Endothelial cell of hepatic sinusoid (primary cell): ENCODE measurements at regions not wholly inside any gene's neighbourhood (a gene's known extent, or its start where the extent isn't known, plus 50 kb on each side); places are given as distances from the start of the nearest gene placed in this dataset.
"Not testable (repeated sequence)": the region's sequence is repeated elsewhere in the genome, so short reads cannot be mapped to it uniquely, and the experiment has no call there.

Experiments
- in situ Hi-C: cut with HindIII; loops from 2 replicates; pipeline ENCODE4 v1.10.0; 2017; ENCODE audit warnings: low sequenced_read_pairs

DNA sequence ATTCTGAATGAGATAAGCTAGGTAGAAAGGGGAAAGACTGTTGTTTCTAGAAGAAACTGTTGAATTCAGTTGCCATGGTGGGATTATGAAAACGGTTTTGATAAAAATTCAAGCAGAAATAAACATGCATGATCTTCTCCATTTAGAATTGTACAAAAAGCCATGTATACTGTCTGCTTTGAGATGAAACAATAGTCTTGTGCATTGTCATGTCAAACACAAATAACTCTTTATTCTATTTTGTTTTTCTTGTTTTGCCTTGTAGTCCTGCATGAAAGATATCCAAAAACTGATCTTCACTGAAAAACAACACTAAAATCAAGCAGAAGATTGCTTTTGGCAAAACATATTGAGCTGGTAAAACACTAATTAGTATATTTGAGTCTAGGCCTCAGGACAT, 659.9 kb downstream of the LTN1 start:
- in situ Hi-C loops = loop anchor here (25.0 kb wide), 1 partner anchor 1470 kb away; no protein-coding TSS in a partner anchor

DNA sequence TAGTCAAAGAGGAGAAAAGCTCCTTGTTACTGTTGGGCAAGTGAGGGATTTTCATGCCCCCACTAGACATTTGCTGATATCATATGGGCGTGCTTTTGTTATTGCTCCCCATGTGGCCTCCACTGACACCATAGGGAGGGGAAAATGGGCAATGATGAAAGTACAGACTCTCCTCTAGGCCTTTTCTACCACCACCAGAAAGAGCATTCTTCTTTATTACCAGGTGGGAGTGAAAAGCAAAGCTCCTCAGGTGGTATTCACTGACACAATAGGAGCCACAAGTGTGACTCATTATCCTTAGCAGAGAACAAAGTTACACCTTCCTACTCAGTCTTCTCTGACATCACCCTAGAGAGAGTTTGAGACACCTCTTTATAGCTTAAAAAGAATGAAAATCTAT, 667.1 kb downstream of the LTN1 start:
- in situ Hi-C loops = loop anchor here (5.0 to 25.0 kb wide), 2 partner anchors 62 to 1463 kb away; no protein-coding TSS in a partner anchor

DNA sequence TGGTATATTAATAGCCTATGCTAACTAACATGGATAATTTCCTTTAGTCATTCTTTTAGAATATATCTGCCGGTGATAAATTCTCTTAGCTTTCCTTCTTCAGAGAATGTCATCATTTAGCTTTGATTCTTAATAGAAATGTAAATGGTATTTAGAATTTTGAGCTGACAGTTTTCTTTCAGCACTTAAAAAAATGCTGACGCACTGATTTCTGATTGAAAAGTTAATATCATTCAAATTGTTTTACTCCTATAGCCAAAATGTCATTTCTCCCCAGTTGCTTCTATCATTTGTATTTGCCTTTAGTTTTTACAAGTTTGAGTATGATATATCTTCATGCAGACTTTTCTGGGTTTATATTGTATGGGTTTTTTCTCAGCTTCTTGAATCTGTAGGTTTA, 668.0 kb downstream of the LTN1 start:
- in situ Hi-C loops = loop anchor here (5.0 to 25.0 kb wide), 2 partner anchors 63 to 1462 kb away; no protein-coding TSS in a partner anchor

DNA sequence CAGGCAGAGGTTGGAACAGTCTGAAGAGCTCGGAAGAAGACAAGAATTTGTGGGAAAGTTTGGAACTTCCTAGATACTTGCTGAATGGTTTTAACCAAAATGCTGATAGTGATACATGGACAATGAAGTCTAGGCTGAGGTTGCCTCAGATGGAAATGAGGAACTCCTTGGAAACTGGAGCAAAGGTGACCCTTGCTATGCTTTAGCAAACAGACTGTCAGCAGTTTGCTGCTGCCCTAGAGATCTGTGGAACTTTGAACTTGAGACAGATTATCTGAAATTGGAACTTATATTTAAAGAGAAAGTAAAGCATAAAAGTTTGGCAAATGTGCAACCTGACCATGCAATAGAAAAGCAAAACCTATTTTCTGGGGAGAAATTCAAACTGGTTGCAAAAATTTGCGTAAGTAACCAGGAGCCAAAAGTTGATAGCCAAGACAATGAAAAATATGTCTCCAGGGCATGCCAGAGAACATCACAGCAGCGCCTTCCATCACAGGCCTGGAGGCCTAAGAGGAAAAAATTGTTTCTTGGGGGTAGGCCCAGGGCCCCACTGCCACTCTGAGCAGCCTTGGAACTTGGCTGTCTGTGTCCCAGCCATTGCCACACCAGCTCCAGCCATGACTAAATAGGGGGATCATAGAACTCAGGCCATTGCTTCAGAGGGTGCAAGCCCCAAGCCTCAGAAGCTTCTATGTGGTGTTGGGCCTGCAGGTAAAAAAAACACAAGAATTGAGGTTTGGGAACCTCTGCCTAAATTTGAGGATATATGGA, 675.3 kb downstream of the LTN1 start:
- in situ Hi-C loops = no loop called here

DNA sequence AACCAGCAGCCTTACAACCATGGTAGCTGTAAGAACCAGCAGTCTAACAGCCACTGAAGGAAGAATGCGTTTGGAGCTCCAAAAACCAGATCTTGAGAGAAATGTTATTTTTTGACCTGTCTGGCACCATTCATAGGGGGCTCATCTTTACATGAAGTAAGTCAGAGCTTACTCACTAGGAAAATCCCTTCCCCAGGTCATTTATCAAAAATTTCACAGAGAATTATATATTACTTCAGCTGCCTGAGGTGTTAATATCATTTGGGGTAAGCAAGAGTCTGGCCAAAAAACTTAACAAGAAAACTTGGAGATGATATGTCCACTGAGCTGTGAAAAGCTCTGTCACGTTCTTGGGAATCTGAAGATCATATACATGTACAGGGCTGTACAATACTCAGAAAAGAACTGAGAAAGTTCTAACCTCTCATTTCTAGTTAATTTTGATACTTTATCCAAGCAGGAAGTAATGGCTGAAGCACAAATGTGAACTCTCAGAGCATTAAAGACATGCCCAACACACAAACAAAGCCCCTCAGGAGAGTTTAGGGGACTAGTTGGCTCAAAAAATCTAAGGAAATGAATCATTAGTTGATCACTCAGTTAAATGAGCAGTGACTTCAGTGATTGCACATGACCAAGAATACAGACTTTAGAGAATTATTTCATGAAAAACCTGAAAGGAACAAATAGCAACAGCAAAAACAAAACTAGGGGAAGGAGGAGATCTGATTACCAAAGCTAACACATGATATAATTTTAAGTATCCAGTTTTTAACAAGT, 681.1 kb downstream of the LTN1 start:
- in situ Hi-C loops = no loop called here

DNA sequence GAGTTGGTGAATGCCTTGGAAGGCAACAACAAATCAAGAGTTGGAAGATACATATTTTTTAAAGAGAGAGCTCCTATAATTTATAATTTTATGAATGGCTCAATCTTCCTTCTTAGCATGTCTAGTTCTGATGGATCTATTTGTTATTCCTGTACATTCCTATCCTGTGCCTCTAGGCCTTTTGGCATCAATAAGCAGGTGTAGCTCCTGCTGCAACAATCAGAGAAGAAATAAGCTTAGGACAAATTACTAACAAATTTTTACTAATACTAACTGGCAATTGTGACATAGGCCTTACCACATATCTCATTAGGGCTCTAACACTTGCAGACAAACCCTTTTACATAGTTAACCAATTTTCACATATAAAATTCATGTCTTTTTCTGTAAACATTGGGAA, 682.0 kb downstream of the LTN1 start:
- in situ Hi-C loops = no loop called here

DNA sequence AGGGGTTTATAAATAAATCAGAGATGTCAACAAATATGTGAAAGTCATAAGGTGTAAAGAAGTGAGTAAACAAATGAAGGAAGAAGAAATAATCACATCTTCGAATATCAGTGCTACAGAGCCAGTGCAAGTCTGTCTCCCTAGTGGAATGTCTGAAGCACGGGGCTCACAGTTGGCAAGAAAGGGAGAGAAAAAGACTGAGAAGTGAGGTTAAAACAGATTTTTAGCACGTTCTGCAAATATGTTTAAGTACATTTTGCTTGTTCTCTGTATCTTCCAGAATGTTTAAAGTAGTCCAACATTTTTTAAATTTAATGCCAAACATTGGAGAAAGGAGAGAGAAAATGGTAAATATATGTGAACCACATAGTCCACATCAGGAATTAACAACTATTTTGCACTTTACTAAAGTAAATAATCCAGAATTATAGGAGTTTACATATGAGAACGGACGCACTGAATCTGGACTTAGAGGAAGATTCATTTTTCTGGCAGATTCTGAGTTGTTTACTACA, 682.4 kb downstream of the LTN1 start:
- in situ Hi-C loops = no loop called here

DNA sequence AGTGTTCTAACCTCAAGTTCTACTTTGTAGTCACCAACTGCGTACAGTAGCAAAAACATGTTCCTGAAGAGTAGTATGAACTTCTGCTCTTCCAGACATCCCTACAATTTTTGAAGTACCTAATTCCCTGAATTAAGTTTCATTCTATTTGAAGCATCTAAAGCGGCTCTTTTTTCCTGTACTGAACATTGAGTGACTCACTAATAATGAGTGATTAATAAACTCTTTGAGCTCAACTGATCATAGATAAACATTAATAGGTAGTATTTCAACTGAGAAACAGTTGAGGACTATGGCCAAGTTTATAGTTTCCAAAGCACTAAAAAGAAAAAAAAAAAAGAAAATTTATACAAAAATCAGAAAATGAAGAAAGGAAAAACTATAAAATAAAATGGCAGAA, 683.1 kb downstream of the LTN1 start:
- in situ Hi-C loops = no loop called here

DNA sequence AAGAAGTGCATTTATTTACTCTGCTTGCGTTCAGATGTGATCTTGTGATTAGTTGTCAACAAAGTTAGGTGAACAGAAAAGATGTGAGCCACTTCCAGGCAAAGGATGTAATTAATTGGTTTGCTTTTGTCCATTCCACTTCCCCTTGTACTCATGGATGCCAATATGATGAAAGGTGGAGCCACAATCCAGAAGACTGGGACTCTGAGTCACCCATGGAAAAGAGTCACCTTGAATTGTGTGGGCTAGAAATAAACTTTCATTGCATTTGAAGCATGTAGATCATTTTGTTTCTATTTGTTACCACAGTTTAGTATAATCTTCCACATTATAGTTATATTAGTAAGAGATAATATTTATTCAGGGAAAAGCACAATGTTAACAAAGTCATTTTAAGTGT, 684.2 kb downstream of the LTN1 start:
- in situ Hi-C loops = no loop called here

DNA sequence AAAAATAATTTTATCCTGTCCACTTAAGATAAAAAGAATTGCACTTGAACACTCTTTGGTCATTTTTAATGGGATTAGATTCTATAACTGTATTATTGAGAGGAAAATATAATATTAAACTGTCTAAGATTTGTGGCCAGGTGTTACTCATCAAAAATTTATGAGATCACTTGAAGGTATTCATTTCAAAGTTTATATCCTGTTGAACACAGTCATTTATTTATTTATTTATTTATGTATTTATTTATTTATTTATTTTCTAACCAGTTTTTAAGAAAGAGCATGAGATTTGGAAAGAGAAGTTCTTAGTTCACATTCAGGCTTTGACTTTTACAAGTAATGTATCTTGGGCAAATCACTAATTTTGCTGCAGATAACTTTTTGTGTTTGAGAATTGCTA, 692.7 kb downstream of the LTN1 start:
- in situ Hi-C loops = no loop called here

DNA sequence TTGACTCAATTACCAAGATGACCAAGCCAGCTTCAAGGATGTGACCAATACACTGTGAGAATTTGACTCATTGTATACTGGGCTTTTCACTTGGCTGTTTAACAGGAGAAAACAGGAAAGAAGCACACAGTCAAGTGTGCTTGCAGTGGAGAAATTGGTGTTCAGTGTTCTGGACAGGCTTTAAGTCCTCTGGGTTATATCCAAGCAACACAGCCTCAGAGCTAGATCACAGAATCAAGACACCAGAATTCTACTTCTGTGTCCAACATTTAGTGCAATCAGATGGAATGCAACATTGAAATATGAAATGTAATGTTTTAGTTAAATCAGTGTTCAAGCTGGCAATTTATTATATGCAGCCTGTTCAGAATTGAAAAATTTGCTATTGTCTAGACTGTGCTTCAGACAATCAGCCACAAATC, 694.4 kb downstream of the LTN1 start:
- in situ Hi-C loops = no loop called here

DNA sequence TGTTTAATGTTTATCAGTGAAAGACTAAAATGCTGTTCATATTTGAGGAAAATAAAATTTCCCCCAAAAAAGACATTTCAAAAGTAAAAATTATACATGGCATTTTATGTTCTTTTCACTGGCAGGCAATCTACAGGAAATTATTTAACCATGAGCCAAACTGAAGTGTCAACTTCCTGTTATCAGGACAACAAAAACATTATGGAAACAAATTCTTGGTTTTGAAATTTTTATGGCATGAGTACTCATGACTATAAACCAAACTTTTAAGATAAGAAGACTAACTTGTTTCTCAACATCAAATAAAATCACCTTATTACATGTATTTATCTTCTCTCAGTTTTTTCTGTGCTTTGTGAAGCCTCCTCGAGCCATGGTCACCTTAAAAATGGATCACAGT, 698.6 kb downstream of the LTN1 start:
- in situ Hi-C loops = no loop called here

DNA sequence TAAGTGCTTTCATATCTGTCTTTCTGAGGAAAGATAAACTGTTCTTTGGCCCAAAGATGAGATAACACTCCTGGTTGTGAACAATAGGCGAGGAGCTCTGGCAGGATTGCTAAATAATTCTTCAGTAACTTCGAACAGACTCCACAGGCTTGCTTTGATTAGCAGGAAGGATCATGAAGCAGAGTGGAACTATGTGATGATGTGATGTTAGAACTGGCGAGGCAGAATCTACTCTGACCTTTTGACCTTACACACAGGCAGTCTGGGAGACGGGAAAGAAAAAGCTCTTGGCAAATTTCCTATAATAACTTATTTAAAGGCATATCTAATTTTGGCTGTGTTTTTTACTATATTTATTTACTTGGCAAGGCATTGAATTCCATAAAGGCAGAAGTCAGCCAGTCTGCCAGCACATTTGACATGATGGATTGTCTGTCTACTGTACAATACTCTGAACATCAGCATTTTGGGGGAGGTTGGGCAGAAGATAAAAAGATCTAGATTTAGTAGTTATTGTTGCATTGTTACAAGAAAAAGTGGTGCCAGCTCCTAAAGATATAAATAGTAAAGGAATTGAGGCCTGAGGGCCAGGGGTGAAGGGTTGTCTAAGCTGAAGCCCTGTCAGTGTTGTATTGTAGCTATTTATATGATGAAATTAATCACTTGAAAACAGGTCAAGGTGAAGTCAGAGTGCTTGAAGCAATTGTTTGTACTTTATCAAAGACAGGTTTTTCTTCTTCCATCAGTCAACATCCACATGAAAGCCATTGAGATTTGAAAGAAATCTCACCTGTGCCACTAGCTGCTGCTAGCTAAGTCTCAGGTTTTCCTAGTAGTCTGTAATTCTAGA, 708.8 kb downstream of the LTN1 start:
- in situ Hi-C loops = no loop called here

DNA sequence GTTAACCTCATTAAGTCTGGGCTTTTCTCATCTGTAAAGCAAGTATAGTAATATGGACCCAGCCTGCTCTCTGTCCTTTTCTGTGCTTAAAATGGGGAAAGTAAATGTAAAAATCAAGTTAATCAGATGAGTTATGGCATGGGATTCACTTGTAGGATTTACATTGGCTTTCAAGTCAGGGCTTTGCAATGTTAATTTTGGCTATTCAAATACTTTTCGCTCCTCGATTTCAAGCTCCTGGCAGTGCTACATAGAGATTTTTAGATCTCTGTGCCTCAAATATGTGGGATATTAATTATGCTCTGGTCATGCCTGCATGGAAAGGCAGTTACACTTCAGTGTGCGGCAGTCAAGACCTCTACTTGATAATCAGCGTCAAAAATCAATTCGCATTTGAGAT, 709.8 kb downstream of the LTN1 start:
- in situ Hi-C loops = no loop called here

DNA sequence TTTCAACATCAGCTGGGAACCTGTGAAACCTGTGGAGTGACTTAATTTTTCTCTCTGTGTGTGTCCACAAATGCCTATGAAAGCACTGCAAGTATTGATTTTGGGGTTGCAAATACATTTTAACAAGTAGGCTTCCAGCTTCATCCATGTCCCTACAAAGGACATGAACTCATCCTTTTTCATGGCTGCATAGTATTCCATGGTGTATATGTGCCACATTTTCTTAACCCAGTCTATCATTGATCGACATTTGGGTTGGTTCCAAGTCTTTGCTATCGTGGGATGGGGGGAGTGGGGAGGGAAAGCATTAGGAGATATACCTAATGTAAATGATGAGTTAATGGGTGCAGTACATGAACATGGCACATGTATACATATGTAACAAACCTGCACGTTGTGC, 711.3 kb downstream of the LTN1 start:
- in situ Hi-C loops = not testable (repeated sequence)

DNA sequence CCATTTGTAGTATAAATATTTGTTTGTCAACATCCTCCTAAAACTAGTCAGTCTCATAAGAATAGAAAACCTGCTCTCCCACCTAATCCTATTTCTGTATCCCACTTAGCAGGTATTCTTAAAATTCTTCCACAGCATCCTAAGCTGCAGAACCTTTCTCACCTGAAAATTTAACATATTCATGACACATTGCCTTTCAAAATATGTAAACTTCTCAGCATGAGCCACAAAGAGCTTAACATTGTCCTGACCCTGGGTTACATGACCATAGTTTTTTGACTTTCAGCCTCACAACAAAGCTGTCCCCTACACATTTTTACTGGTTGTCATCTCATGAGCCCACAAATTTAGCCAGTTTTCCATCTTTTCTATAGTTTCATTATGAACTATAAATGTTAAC, 712.1 kb downstream of the LTN1 start:
- in situ Hi-C loops = no loop called here

DNA sequence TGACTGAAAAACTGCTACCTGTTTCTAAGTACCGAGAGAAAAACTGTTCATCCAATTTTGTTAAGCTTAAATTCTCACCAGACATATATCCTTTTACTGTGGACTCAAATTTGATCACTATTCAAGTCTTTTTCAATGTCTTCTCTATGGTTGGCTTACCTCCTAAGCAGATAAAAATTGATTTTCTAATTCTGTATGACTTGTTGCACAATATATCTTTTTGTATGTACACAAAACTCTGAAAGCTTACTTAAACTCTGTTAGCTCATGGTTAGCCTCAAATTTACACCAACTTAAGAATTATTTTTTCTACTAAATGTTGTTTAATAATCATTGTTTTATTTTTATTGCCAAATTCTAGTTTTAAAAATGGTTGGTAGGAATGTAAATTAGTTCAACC, 715.4 kb downstream of the LTN1 start:
- in situ Hi-C loops = no loop called here

DNA sequence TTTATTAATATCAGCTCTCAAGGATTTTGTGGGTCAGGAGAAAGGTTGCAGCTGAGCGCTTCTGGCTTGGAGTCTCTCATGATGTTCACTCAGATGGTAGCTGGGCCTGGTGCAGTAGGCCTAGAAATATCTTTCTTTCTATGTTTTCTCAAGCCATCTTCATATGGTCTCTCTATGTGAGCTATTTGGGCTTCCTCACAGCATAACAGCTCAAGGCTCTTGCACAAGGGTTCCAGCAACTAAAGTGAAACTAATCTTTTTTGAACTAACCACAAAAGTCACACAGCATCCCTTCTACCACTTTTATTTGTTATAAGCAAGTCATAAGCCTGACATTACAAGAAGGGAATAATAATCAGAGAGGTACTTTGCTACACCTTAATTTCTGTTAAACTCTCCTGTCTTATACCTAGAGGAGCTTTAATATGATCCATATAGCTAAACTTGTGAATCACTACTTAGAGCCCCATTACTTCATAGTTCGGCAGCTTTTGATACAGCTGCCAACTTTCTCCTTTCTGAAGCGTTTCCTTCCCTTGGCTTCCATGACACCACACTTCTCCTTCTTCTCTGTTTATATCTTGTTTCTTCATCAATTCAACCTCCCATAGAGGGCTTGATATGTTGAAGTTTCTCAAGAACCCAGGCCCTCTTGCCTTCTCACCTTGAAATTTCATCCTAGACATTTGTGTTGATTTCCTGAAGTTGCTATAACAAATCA, 720.2 kb downstream of the LTN1 start:
- in situ Hi-C loops = no loop called here

DNA sequence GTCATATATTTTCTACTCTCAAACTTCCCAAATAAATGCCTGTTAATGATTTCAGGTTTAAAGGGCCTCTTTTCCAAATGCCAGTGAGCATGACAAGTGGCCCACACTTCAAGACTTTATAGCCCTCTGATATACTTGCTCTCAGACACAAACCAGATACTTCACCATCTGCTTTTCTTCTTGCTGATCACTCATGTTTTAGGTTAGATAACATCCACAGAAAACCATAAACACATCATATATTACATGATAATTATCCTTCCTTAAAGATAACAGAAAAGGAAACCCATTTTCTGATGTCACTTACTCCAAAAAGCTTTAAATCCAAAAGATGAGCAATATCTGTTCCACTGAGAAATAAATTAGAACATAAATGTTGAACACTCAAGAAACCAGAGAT, 723.5 kb downstream of the LTN1 start:
- in situ Hi-C loops = no loop called here

DNA sequence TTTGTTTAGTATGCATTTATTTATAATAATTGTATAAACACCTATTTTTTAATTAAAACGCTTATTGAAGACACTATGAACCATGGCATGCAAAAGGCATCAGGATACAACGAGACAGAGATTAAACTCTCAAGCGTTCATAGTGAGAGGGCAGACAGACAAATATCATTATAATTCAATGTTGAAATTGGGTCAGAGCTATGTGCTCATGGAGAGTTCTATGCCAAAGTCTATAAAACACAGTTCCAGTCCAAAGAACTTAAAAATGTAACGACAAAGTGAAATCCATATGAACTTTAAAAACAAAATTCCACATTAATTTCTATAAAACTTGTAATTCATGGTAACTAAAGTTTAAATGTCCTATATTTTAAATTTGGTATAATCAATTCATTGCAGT, 724.0 kb downstream of the LTN1 start:
- in situ Hi-C loops = no loop called here
